ENCODE measurements at regions not wholly inside any gene's neighbourhood (a gene's known extent, or its start where the extent isn't known, plus 50 kb on each side); places are given as distances from the start of the nearest gene placed in this dataset.

DNA sequence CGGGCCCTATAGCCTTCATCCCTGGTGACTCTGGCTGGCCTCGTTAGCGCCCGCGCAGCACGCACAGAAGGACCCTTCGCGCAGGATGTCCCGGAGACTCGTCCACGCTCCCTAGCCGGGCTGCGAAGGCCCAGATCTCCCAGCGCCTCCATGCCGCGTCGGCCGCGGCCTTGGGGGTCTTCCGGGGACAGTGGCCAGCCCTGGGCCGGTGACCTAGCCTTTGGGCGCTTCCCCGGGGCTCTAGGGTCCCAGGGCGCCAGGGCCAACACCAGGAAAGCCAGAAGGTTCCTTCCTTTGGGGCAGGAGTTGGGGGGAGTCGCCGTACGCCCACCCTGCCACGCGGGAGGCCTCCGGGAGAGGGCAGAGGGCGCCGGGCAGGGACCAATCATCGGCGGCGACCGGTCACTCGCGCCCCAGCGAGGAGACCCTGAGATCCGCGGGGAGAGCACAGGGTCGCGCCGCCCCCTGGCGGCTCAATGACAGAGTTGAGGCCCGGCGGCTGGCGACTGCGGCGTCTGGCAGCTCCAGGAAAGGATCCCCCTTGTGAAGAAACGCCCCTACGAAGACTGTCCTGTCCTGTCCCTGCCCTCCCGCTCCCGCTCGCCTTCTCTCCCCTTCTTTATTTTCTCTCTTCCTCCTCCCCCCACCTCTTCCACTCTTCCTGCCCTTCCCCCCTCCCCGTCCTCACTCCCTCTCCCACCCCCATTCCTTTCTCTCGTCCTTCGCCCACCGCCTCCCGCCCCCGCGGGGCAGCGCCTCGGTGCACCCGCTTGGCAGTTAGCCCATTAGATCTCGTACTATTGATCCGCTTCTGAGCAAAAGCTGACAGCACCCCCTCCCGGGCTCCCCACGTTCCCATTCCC, 62.3 kb upstream of the LBX1 start:
- Histone ChIP-seq H3K4me3 (ENCODE audit: low read length) (peak overlapping the region; percentile 67), H3K27me3 (ENCODE audit: control insufficient read depth, low read length) (peaks cover 66% of the 10 kb centered on the region), H3K27ac (ENCODE audit: low read depth, low read length) (no peak overlapping the region), H3K79me2 (ENCODE audit: control insufficient read depth, low read length) (no peaks in the 10 kb centered on the region), H3K36me3 (ENCODE audit: control insufficient read depth, low read length) (no peaks in the 10 kb centered on the region), H3F3A (ENCODE audit: control insufficient read depth, insufficient read depth) (no peaks in the 10 kb centered on the region), H3K4me1 (ENCODE audit: control insufficient read depth, low read length) (peaks cover 16% of the 10 kb centered on the region), H3K9me3 (ENCODE audit: control insufficient read depth, insufficient read depth, low read length) (no peaks in the 10 kb centered on the region), H3K9me2 (replicated peaks; ENCODE audit: control insufficient read depth, low read length) (no peaks in the 10 kb centered on the region), H3K4me2 (ENCODE audit: low read length) (peak overlapping the region; percentile 87), H4K20me1 (ENCODE audit: control insufficient read depth, insufficient read depth, low read depth, low read length) (no peaks in the 10 kb centered on the region)
- TF ChIP-seq, protein P1, sequence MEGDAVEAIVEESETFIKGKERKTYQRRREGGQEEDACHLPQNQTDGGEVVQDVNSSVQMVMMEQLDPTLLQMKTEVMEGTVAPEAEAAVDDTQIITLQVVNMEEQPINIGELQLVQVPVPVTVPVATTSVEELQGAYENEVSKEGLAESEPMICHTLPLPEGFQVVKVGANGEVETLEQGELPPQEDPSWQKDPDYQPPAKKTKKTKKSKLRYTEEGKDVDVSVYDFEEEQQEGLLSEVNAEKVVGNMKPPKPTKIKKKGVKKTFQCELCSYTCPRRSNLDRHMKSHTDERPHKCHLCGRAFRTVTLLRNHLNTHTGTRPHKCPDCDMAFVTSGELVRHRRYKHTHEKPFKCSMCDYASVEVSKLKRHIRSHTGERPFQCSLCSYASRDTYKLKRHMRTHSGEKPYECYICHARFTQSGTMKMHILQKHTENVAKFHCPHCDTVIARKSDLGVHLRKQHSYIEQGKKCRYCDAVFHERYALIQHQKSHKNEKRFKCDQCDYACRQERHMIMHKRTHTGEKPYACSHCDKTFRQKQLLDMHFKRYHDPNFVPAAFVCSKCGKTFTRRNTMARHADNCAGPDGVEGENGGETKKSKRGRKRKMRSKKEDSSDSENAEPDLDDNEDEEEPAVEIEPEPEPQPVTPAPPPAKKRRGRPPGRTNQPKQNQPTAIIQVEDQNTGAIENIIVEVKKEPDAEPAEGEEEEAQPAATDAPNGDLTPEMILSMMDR (IDR thresholded peaks at IDR 0.05; ENCODE audit: low read depth, low read length, poor library complexity, severe bottlenecking): peak; percentile 58
- peak; percentile 26; the same call in 1 of the 2 replicates for TF ChIP-seq EZH2phosphoT487 (IDR thresholded peaks at IDR 0.05; ENCODE audit: borderline replicate concordance, low read length)

DNA sequence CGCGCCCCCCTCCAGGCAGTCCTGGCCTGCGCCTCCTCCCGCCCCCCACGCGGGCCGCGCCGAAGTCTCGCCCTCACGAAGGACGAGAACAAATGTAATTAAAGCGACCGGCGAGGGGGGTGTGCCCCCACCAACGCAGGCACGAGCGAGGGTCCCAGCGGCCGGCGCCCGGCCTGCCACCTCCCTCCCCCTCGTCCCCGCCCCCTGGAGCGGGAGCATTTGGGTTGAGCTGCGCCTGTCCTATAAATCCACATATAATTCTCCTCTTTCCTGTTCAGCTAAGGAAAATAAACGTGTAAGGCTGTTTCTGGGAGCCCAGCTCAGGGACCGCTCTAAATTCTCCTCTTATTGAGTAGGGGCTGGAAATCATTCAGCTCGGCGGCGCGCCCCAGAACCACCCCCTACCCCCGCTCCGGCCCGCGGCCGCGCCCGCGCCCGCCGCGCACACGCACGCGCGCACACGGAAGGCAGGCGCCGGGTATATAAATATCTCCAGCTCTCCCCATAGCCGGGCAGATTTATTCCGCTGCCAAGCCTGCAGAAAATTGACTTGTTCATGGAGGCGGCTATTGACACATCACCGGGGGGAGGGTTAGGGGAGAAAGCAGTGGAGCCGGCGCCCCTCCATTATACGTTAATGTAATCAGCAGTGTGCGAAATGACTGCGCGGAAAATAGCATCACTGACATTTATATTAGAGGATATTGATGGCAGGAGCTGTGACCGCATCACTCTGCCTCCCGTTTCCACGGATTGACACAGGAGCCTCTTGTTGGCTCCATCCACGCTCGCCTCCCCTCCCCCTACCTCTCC, 61.6 kb upstream of the BTRC start:
- H3F3A ChIP-seq (ENCODE audit: control insufficient read depth, insufficient read depth): no peaks in the 10 kb centered on the region
- no peaks in the 10 kb centered on the region for H3K79me2 ChIP-seq (ENCODE audit: control insufficient read depth, low read length)
- H3K9me2 ChIP-seq (replicated peaks; ENCODE audit: control insufficient read depth, low read length): no peaks in the 10 kb centered on the region
- peak overlapping the region; percentile 87 for H3K4me2 ChIP-seq (ENCODE audit: low read length)
- H3K4me3 ChIP-seq (ENCODE audit: low read length): peak overlapping the region; percentile 67
- peak; percentile 64; the same call in 1 of the 2 replicates for TF ChIP-seq EZH2phosphoT487 (IDR thresholded peaks at IDR 0.05; ENCODE audit: borderline replicate concordance, low read length)
- TF ChIP-seq, protein P1 (IDR thresholded peaks at IDR 0.05; ENCODE audit: low read depth, low read length, poor library complexity, severe bottlenecking): no peak
- no peaks in the 10 kb centered on the region for H3K36me3 ChIP-seq (ENCODE audit: control insufficient read depth, low read length)
- no peak overlapping the region for H3K27ac ChIP-seq (ENCODE audit: low read depth, low read length)
- H3K4me1 ChIP-seq (ENCODE audit: control insufficient read depth, low read length): peaks cover 16% of the 10 kb centered on the region
- no peaks in the 10 kb centered on the region for H3K9me3 ChIP-seq (ENCODE audit: control insufficient read depth, insufficient read depth, low read length)
- peaks cover 65% of the 10 kb centered on the region for H3K27me3 ChIP-seq (ENCODE audit: control insufficient read depth, low read length)
- no peaks in the 10 kb centered on the region for H4K20me1 ChIP-seq (ENCODE audit: control insufficient read depth, insufficient read depth, low read depth, low read length)

DNA sequence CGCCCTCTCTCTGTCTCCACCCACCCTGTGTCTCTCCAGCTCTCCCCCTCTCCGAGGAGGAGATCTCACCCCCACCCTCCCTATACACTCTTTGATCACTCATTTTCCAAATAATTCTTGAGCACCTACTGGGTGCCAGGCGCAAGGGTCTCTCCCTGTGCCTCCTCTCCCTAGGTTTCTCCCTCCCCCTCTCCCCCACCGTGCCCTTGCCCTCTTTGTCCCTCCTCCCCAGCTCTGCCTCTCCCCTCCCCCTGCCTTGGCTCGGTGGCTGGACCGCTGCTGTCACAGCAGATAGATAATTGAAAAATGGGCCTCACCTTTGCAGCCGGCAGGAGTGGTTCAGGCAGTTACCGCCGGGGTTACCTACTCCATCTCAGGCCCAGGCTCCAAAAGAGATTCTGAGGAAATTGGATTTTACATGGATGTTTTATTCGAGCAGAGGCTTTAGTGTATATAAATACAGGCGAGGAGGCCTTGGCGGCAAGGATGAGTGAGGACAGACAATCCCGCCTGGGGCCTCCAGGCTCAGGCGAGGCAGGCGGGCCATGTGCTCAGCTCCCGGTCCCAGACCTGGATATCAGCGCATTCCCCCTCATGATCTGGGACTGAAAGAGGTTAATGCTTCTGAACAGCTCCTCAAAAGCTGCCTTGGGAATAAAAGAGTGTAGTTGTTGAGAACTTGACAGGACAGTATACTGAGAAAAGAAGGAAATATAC, 60.8 kb upstream of the BTRC start:
- no peak for TF ChIP-seq EZH2phosphoT487 (IDR thresholded peaks at IDR 0.05; ENCODE audit: borderline replicate concordance, low read length)
- TF ChIP-seq, protein P1 (IDR thresholded peaks at IDR 0.05; ENCODE audit: low read depth, low read length, poor library complexity, severe bottlenecking): no peak
- no peaks in the 10 kb centered on the region for H3K79me2 ChIP-seq (ENCODE audit: control insufficient read depth, low read length)
- no peaks in the 10 kb centered on the region for H4K20me1 ChIP-seq (ENCODE audit: control insufficient read depth, insufficient read depth, low read depth, low read length)
- H3K27me3 ChIP-seq (ENCODE audit: control insufficient read depth, low read length): peaks cover 70% of the 10 kb centered on the region
- H3K9me3 ChIP-seq (ENCODE audit: control insufficient read depth, insufficient read depth, low read length): no peaks in the 10 kb centered on the region
- no peaks in the 10 kb centered on the region for H3K9me2 ChIP-seq (replicated peaks; ENCODE audit: control insufficient read depth, low read length)
- H3K36me3 ChIP-seq (ENCODE audit: control insufficient read depth, low read length): no peaks in the 10 kb centered on the region
- H3K4me3 ChIP-seq (ENCODE audit: low read length): peak overlapping the region; percentile 67
- peaks cover 16% of the 10 kb centered on the region for H3K4me1 ChIP-seq (ENCODE audit: control insufficient read depth, low read length)
- H3K4me2 ChIP-seq (ENCODE audit: low read length): peak overlapping the region; percentile 87
- H3F3A ChIP-seq (ENCODE audit: control insufficient read depth, insufficient read depth): no peaks in the 10 kb centered on the region
- no peak overlapping the region for H3K27ac ChIP-seq (ENCODE audit: low read depth, low read length)
